ENCODE measurements at regions not wholly inside any gene's neighbourhood (a gene's known extent, or its start where the extent isn't known, plus 50 kb on each side); places are given as distances from the start of the nearest gene placed in this dataset.

- TF ChIP-seq CTCF (IDR thresholded peaks at IDR 0.05; ENCODE audit: extremely low read depth, missing control alignments): no peak
- DNase-seq (ENCODE audit: low spot score): no peak
Observed at GRCh38 chr14:61130512-61131260, 149.6 kb downstream of the SLC38A6 start.

GRCh38 chr14:61129168-61129745 is 148.2 kb downstream of the SLC38A6 start:
- DNase-seq (ENCODE audit: low spot score): no peak
- TF ChIP-seq CTCF (IDR thresholded peaks at IDR 0.05; ENCODE audit: extremely low read depth, missing control alignments): no peak

GRCh38 chr14:61128382-61129167 is 147.5 kb downstream of the SLC38A6 start:
- no peak for DNase-seq (ENCODE audit: low spot score)
- TF ChIP-seq CTCF (IDR thresholded peaks at IDR 0.05; ENCODE audit: extremely low read depth, missing control alignments): no peak

- TF ChIP-seq CTCF (IDR thresholded peaks at IDR 0.05; ENCODE audit: extremely low read depth, missing control alignments): no peak
- DNase-seq (ENCODE audit: low spot score): no peak
Observed at GRCh38 chr14:61126603-61127498, 145.8 kb downstream of the SLC38A6 start.

- no peak for DNase-seq (ENCODE audit: low spot score)
Observed at GRCh38 chr14:61125867-61126572, 145.0 kb downstream of the SLC38A6 start.

More at GRCh38 chr14:61125867-61126572, 145.0 kb downstream of the SLC38A6 start:
- TF ChIP-seq CTCF (IDR thresholded peaks at IDR 0.05; ENCODE audit: extremely low read depth, missing control alignments): no peak

Data from GM20000 (cell line).